ENCODE measurements at regions not wholly inside any gene's neighbourhood (a gene's known extent, or its start where the extent isn't known, plus 50 kb on each side); places are given as distances from the start of the nearest gene placed in this dataset.

- no peak overlapping the region for H3K9ac ChIP-seq (ENCODE audit: insufficient read depth, low read depth, low read length)
- no peaks in the 10 kb centered on the region for H3K9me3 ChIP-seq (ENCODE audit: low read length)
- FAIRE-seq (no peak), ATAC-seq (no peak), DNase-seq (ENCODE audit: low spot score) (no peak)
- in situ Hi-C loops (cut with HindIII; ENCODE audit: extremely low pct_ligation_motif_present, low pct_unique_long_range_greater_than_20kb) (no loop called here), intact Hi-C loops (cut with micrococcal nuclease; ENCODE audit: unreplicated experiment) (no loop called here)
- no peaks in the 10 kb centered on the region for H4K20me1 ChIP-seq (ENCODE audit: insufficient read depth, low read length)
- no peak overlapping the region for H3K27ac ChIP-seq (ENCODE audit: extremely low read length, insufficient read depth, low read length)
- ChIA-PET POLR2A (no interaction called here), CTCF (ENCODE audit: low intra/inter-chr PET ratio, low total read pairs) (no interaction called here)
- no peaks in the 10 kb centered on the region for H3K79me2 ChIP-seq (ENCODE audit: insufficient read depth, low read length)
- no TSS peak for BruUV-seq (replicated peaks)
- H3K4me3 ChIP-seq (replicated peaks in 1 of 3; ENCODE audit: insufficient read depth in 1 of 3, low read depth in 2 of 3, low read length in 3 of 3) = no peak overlapping the region
- peaks cover 23% of the 10 kb centered on the region for H3K4me1 ChIP-seq (ENCODE audit: insufficient read depth, low read length)
- no peaks in the 10 kb centered on the region for H3K36me3 ChIP-seq (replicated peaks in 1 of 2; ENCODE audit: control insufficient read depth in 1 of 2, insufficient read depth in 2 of 2, low read length in 2 of 2)
- 0% methylated on average over 1 of the region's 1 CpG for WGBS (ENCODE audit: low lambda C conversion rate)
- no peak overlapping the region for H2AFZ ChIP-seq (ENCODE audit: low read length)
- no peak for TF ChIP-seq ZNF772 (CRISPR knock-in tag; IDR thresholded peaks at IDR 0.05)
- no peak for TF ChIP-seq HIVEP1 (CRISPR knock-in tag; IDR thresholded peaks at IDR 0.05)
- no peak overlapping the region for H3K4me2 ChIP-seq (ENCODE audit: low read depth, low read length)
- peaks cover 0 to 24% of the 10 kb centered on the region in 2 experiments; a peak in 4 of 5 replicates for H3K27me3 ChIP-seq (ENCODE audit: control insufficient read depth in 1 of 2, insufficient read depth in 2 of 2, low read length in 2 of 2)
Observed at GRCh38 chr1:22284236-22284635, 141.3 kb upstream of the WNT4 start.

- DNase-seq (ENCODE audit: low spot score) (no peak), ATAC-seq (no peak; the same call in 2 of the 3 replicates), FAIRE-seq (no peak)
- ChIA-PET CTCF (ENCODE audit: low intra/inter-chr PET ratio, low total read pairs) (no interaction called here), POLR2A (no interaction called here)
- in situ Hi-C loops (cut with HindIII; ENCODE audit: extremely low pct_ligation_motif_present, low pct_unique_long_range_greater_than_20kb) = no loop called here
- no peaks in the 10 kb centered on the region for H3K9me3 ChIP-seq (ENCODE audit: low read length)
- H3K27ac ChIP-seq (ENCODE audit: extremely low read length, insufficient read depth, low read length) = no peak overlapping the region
- no peaks in the 10 kb centered on the region for H4K20me1 ChIP-seq (ENCODE audit: insufficient read depth, low read length)
- peak overlapping the region; percentile 54 for H3K4me2 ChIP-seq (ENCODE audit: low read depth, low read length)
- no TSS peak for BruUV-seq (replicated peaks)
- intact Hi-C loops (cut with micrococcal nuclease; ENCODE audit: unreplicated experiment) = no loop called here
- no peak overlapping the region for H3K9ac ChIP-seq (ENCODE audit: insufficient read depth, low read depth, low read length)
- H3K79me2 ChIP-seq (ENCODE audit: insufficient read depth, low read length) = no peaks in the 10 kb centered on the region
- H3K4me1 ChIP-seq (ENCODE audit: insufficient read depth, low read length) = peaks cover 25% of the 10 kb centered on the region
- 48% methylated on average over 8 of the region's 15 CpGs for WGBS (ENCODE audit: low lambda C conversion rate)
- peaks cover 2 to 32% of the 10 kb centered on the region in 2 experiments; a peak in 4 of 5 replicates for H3K27me3 ChIP-seq (ENCODE audit: control insufficient read depth in 1 of 2, insufficient read depth in 2 of 2, low read length in 2 of 2)
- H3K4me3 ChIP-seq (replicated peaks in 1 of 3; ENCODE audit: insufficient read depth in 1 of 3, low read depth in 2 of 3, low read length in 3 of 3) = peak overlapping the region in 1 of 3 experiments; percentile 46; a peak in 1 of 6 replicates
- no peak overlapping the region for H2AFZ ChIP-seq (ENCODE audit: low read length)
- H3K36me3 ChIP-seq (replicated peaks in 1 of 2; ENCODE audit: control insufficient read depth in 1 of 2, insufficient read depth in 2 of 2, low read length in 2 of 2) = no peaks in the 10 kb centered on the region
- TF ChIP-seq ZBTB49 (CRISPR knock-in tag; IDR thresholded peaks at IDR 0.05; ENCODE audit: borderline replicate concordance) (no peak), ZFP36 (IDR thresholded peaks at IDR 0.05; ENCODE audit: borderline replicate concordance, low read depth, low read length, partially characterized antibody) (no peak), ZNF225 (CRISPR knock-in tag; IDR thresholded peaks at IDR 0.05) (no peak), KAT2B (IDR thresholded peaks at IDR 0.05; ENCODE audit: borderline replicate concordance, low read depth, low read length) (no peak), CHD2 (IDR thresholded peaks at IDR 0.05; ENCODE audit: low read depth, low read length) (no peak), HCFC1 (IDR thresholded peaks at IDR 0.05; ENCODE audit: low read depth, low read length) (no peak), ZNF891 (CRISPR knock-in tag; IDR thresholded peaks at IDR 0.05) (no peak), TOE1 (CRISPR knock-in tag; IDR thresholded peaks at IDR 0.05) (no peak), ZBTB7B (CRISPR knock-in tag; IDR thresholded peaks at IDR 0.05) (no peak), ZBTB37 (CRISPR knock-in tag; IDR thresholded peaks at IDR 0.05) (no peak)
Observed at GRCh38 chr1:22284906-22285548, 142.1 kb upstream of the WNT4 start.

Data from HepG2 (cell line).